Chondrocyte (in vitro differentiated cells): ENCODE measurements at regions not wholly inside any gene's neighbourhood (a gene's known extent, or its start where the extent isn't known, plus 50 kb on each side); places are given as distances from the start of the nearest gene placed in this dataset.

Experiments used
- DNase-seq: peaks from one replicate; pipeline ENCODE4 v3.0.0; 2021; ENCODE audit warnings: mixed read lengths, low spot score
- H3K27ac Mint-ChIP-seq: one replicate; pipeline ENCODE4 v1.8.0; 2021; ENCODE audit warnings: mild to moderate bottlenecking, moderate library complexity, mixed read lengths; ENCODE audit not compliant: unreplicated experiment
- H3K27me3 Mint-ChIP-seq: 2 replicates; pipeline ENCODE4 v1.8.0; 2021; ENCODE audit warnings: low read depth, mixed read lengths
- H3K36me3 Mint-ChIP-seq: 2 replicates; pipeline ENCODE4 v1.8.0; 2021; ENCODE audit warnings: low read depth, mixed read lengths
- H3K4me1 Mint-ChIP-seq: 2 replicates; pipeline ENCODE4 v1.8.0; 2021; ENCODE audit warnings: low read depth, mild to moderate bottlenecking, mixed read lengths
- H3K4me3 Mint-ChIP-seq: one replicate; pipeline ENCODE4 v1.8.0; 2021; ENCODE audit warnings: mild to moderate bottlenecking, moderate library complexity, mixed read lengths; ENCODE audit not compliant: unreplicated experiment
- H3K9me3 Mint-ChIP-seq: 2 replicates; pipeline ENCODE4 v1.8.0; 2021; ENCODE audit warnings: low read depth, mixed read lengths
- TF ChIP-seq, protein P1 (sequence below): fragments of 200-600 bp; sonication (generic); IDR thresholded peaks from 2 replicates; pipeline ENCODE4 v1.5.0; 2021; ENCODE audit warnings: antibody characterized with exemption, mild to moderate bottlenecking, moderate library complexity

DNA sequence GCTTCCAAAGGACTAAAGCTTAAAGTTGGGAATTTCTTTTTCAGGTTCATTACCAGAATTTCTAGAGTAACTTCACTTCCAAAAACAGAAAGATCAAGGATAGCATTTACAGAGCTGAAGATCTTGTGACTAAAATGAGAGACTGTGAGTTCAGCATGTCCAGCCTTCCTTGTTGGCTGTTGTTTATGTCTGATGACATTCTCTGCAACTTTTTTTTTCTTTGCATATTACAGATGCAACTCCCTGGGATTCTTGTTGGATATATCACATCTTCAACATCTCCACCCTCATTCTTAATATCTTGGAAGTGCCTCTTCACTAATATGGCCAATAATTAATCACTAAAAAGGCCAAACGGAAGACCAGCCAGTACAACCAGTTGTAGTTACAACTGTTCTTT, 86.2 kb upstream of the FRMD4B start:
- H3K4me3 Mint-ChIP-seq: no peak overlapping the region
- no peaks in the 10 kb centered on the region for H3K9me3 Mint-ChIP-seq
- DNase-seq: no peak
- H3K36me3 Mint-ChIP-seq: no peaks in the 10 kb centered on the region
- H3K27me3 Mint-ChIP-seq: peaks cover 36% of the 10 kb centered on the region
- H3K27ac Mint-ChIP-seq: peak overlapping the region; percentile 60
- H3K4me1 Mint-ChIP-seq: no peaks in the 10 kb centered on the region
- TF ChIP-seq, protein P1, sequence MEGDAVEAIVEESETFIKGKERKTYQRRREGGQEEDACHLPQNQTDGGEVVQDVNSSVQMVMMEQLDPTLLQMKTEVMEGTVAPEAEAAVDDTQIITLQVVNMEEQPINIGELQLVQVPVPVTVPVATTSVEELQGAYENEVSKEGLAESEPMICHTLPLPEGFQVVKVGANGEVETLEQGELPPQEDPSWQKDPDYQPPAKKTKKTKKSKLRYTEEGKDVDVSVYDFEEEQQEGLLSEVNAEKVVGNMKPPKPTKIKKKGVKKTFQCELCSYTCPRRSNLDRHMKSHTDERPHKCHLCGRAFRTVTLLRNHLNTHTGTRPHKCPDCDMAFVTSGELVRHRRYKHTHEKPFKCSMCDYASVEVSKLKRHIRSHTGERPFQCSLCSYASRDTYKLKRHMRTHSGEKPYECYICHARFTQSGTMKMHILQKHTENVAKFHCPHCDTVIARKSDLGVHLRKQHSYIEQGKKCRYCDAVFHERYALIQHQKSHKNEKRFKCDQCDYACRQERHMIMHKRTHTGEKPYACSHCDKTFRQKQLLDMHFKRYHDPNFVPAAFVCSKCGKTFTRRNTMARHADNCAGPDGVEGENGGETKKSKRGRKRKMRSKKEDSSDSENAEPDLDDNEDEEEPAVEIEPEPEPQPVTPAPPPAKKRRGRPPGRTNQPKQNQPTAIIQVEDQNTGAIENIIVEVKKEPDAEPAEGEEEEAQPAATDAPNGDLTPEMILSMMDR: no peak

DNA sequence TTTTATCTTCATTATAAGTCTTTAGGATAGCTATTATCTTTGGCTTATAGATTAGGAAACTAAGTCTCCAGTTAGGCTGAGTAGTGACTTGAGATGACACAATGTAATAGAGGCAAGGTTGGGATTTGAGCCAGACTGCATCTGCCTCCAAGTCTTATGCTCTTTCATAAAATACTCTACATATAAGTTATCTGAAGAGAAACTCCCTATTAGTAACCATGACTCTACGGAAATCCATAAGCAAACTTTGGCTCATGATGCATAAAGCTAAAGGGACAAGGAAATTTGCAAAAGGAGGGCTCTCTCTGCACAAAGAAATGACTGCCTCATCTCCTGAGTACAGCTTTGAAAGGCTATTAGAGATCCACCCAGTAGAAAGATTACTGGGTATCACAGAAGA, 77.6 kb upstream of the FRMD4B start:
- DNase-seq: no peak
- TF ChIP-seq, protein P1: no peak
- Mint-ChIP-seq H3K27me3 (peaks cover 10% of the 10 kb centered on the region), H3K27ac (no peak overlapping the region), H3K36me3 (no peaks in the 10 kb centered on the region), H3K9me3 (no peaks in the 10 kb centered on the region), H3K4me1 (no peaks in the 10 kb centered on the region), H3K4me3 (no peak overlapping the region)

DNA sequence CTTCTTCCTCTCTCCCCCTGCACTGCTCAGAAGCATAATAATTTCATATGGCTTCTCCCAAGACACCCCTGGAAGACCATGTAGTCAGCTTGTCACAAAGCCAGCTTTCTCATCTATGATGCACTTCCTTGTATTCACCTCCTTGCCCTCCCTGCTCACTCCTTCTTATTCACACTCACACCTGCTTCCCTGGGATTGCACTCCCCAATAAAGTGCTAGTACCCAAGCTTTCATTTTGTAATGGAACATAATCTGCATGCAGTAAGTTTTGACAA, 76.9 kb upstream of the FRMD4B start:
- no peak overlapping the region for H3K27ac Mint-ChIP-seq
- no peak overlapping the region for H3K4me3 Mint-ChIP-seq
- no peaks in the 10 kb centered on the region for H3K9me3 Mint-ChIP-seq
- H3K36me3 Mint-ChIP-seq: peaks cover 4% of the 10 kb centered on the region
- TF ChIP-seq, protein P1: no peak
- no peaks in the 10 kb centered on the region for H3K4me1 Mint-ChIP-seq
- peaks cover 13% of the 10 kb centered on the region for H3K27me3 Mint-ChIP-seq
- no peak for DNase-seq

DNA sequence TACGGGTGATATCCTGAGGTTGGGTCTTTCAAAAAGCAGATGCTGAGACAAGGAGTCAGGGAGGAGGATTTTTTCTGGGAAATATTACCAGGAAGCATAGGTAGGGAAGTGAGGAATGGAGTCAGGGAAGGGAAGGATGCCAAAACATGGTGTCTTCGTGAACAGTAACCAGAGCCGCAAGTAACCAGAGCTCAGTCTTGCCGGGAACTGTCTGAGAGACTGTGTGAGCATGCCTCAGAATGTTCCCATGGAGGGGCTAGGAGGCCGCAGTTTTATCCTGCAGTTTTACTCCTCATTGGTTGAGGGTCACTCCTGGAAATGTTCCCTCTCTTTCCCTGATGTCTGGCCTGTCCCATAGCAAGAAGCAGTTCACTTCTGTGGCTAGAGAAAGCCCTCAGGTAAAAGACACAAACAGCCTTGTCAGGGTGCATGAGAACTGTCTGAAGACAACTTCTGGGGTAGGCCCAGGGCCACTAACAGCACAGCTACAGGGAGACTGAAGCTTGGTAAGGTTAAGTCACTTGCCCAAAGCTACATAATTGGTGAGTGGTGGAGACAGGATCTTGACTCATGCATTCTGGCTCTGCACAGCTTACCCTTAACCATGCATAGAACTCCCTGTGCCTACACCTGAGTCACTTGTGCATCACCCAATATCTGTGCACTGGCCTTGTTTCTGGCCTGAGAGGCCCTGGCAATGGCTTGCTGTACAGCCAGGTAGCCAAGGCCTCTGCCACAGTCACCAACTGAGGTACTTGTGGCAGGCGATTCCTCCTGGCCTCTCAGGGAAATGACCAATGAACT, 76.3 kb upstream of the FRMD4B start:
- TF ChIP-seq, protein P1: no peak
- no peak for DNase-seq
- Mint-ChIP-seq H3K36me3 (peaks cover 4% of the 10 kb centered on the region), H3K4me3 (no peak overlapping the region), H3K27ac (peak overlapping the region; percentile 54), H3K9me3 (no peaks in the 10 kb centered on the region), H3K27me3 (peaks cover 13% of the 10 kb centered on the region), H3K4me1 (no peaks in the 10 kb centered on the region)

DNA sequence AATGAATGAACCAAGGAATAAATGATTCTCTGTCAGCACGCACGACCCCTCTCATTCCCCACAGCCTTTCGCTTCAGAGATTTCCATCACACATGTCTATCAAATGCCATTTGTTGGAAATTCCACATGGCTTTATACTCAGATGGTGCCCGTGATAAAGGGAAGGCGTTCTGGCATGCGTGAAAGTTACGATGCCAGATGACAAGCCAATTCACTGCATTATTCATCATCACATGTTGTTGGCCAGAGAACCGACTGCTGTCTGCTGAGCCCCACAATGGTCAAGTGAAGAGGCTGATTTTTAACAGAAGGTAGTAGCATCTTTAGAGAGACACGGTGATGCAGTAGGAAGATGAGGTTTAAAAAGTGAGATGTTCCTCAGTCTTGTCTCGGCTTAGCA, 74.1 kb upstream of the FRMD4B start:
- H3K4me3 Mint-ChIP-seq: no peak overlapping the region
- H3K9me3 Mint-ChIP-seq: no peaks in the 10 kb centered on the region
- no peak overlapping the region for H3K27ac Mint-ChIP-seq
- DNase-seq: no peak
- H3K36me3 Mint-ChIP-seq: peaks cover 4% of the 10 kb centered on the region
- no peaks in the 10 kb centered on the region for H3K4me1 Mint-ChIP-seq
- H3K27me3 Mint-ChIP-seq: peaks cover 7% of the 10 kb centered on the region
- TF ChIP-seq, protein P1: no peak
